H1 (cell line): ENCODE measurements at regions not wholly inside any gene's neighbourhood (a gene's known extent, or its start where the extent isn't known, plus 50 kb on each side); places are given as distances from the start of the nearest gene placed in this dataset.

Source experiments
- CTCF ChIA-PET: fragments of 300-600 bp; sonication (Branson Sonifier 250); formaldehyde crosslinking; loops from one replicate; lab custom pipeline; 2021; ENCODE audit not compliant: partially characterized antibody; lab: Charles Lee
- POLR2A ChIA-PET: fragments of 300-600 bp; sonication (Branson Sonifier 250); formaldehyde crosslinking; loops from one replicate; lab custom pipeline; 2021; ENCODE audit warnings: inconsistent platforms; ENCODE audit not compliant: partially characterized antibody; lab: Charles Lee
- DNase-seq, 2 experiments: peaks; one replicate each; pipeline versions ENCODE4 v3.0.0 to v3.0.0-alpha.2; 2010 to 2022; ENCODE audit warnings: low spot score in 2 of 2, low read depth in 1 of 2, mixed read lengths in 1 of 2
- FAIRE-seq: peaks from 2 replicates; lab custom pipeline; 2011; peaks lifted over from hg19 to GRCh38; lab: Jason Lieb, UNC
- H2AFZ ChIP-seq: 2 replicates; pipeline ENCODE4 v1.8.1; 2012; ENCODE audit warnings: low read length, inconsistent platforms
- H2AK5ac ChIP-seq: 2 replicates; pipeline ENCODE4 v1.6.1; 2013; ENCODE audit warnings: low read depth, low read length
- H2BK120ac ChIP-seq: replicated peaks from 2 replicates; pipeline ENCODE3; 2013; ENCODE audit warnings: low read depth, low read length, inconsistent platforms
- H2BK12ac ChIP-seq: 2 replicates; pipeline ENCODE4 v1.6.1; 2013; ENCODE audit warnings: low read depth, low read length
- H2BK15ac ChIP-seq: 2 replicates; pipeline ENCODE4 v1.6.1; 2013; ENCODE audit warnings: low read length
- H2BK20ac ChIP-seq: 2 replicates; pipeline ENCODE4 v1.6.1; 2013; ENCODE audit warnings: low read length
- H2BK5ac ChIP-seq: 2 replicates; pipeline ENCODE4 v1.6.1; 2013; ENCODE audit warnings: low read depth, low read length
- H3K14ac ChIP-seq: 2 replicates; pipeline ENCODE4 v1.6.1; 2013; ENCODE audit warnings: inconsistent platforms; ENCODE audit not compliant: insufficient read length
- H3K18ac ChIP-seq: 2 replicates; pipeline ENCODE4 v1.6.1; 2013; ENCODE audit warnings: low read length; ENCODE audit errors: extremely low read depth
- H3K23ac ChIP-seq: 2 replicates; pipeline ENCODE4 v1.6.1; 2013; ENCODE audit warnings: inconsistent platforms; ENCODE audit not compliant: insufficient read length
- H3K23me2 ChIP-seq: 2 replicates; pipeline ENCODE4 v1.6.1; 2013; ENCODE audit warnings: low read depth, low read length
- H3K27ac ChIP-seq: 2 replicates; pipeline ENCODE4 v1.6.1; 2011; ENCODE audit warnings: low read depth, low read length, inconsistent platforms
- H3K27me3 ChIP-seq, 4 experiments: replicated peaks in 1 of 4; 1 replicate in 1 of 4; 2 replicates in 3 of 4; pipeline versions ENCODE4 v1.6.1 to v1.8.1; 2011 to 2013; ENCODE audit warnings: low read length in 3 of 4, mild to moderate bottlenecking in 3 of 4, inconsistent platforms in 2 of 4, mixed read lengths in 2 of 4, moderate library complexity in 1 of 4; ENCODE audit not compliant: control insufficient read depth in 3 of 4, insufficient read depth in 3 of 4; ENCODE audit errors: extremely low read depth in 1 of 4
- H3K36me3 ChIP-seq, 4 experiments: 2 replicates each; pipeline versions ENCODE4 v1.6.1 to v1.8.1; 2011 to 2013; ENCODE audit warnings: mild to moderate bottlenecking in 4 of 4, low read length in 3 of 4, moderate library complexity in 2 of 4, control low read depth in 1 of 4, inconsistent platforms in 1 of 4; ENCODE audit not compliant: insufficient read depth in 4 of 4, control insufficient read depth in 2 of 4
- H3K4ac ChIP-seq: replicated peaks from 2 replicates; pipeline ENCODE3; 2013; ENCODE audit warnings: low read length, low read depth, mixed read lengths, inconsistent platforms; ENCODE audit not compliant: insufficient read length
- H3K4me1 ChIP-seq, 4 experiments: replicated peaks in 1 of 4; 1 replicate in 1 of 4; 2 replicates in 3 of 4; pipeline versions ENCODE4 v1.6.1 to v1.8.1; 2011 to 2013; ENCODE audit warnings: low read length in 3 of 4, inconsistent platforms in 2 of 4, mixed read lengths in 1 of 4; ENCODE audit not compliant: insufficient read depth in 4 of 4, control insufficient read depth in 3 of 4
- H3K4me2 ChIP-seq, 2 experiments: 2 replicates each; pipeline versions ENCODE4 v1.6.1 to v1.8.1; 2011 to 2013; ENCODE audit warnings: low read depth in 2 of 2, low read length in 2 of 2, control low read depth in 1 of 2, inconsistent platforms in 1 of 2, mild to moderate bottlenecking in 1 of 2; ENCODE audit not compliant: insufficient read depth in 1 of 2
- H3K4me3 ChIP-seq, 4 experiments: fragments of 200-600, 300-600 bp in 1 of 4; sonication (generic), shearing (Covaris generic), sonication (Bioruptor Twin) in 1 of 4; 2 replicates each; pipeline versions ENCODE4 v1.5.1 to v1.8.1; 2011 to 2016; ENCODE audit warnings: low read length in 4 of 4, low read depth in 3 of 4, control low read depth in 2 of 4, inconsistent platforms in 2 of 4, mild to moderate bottlenecking in 2 of 4, mixed read lengths in 1 of 4, moderate library complexity in 1 of 4; ENCODE audit not compliant: insufficient read depth in 2 of 4; ENCODE audit errors: extremely low read depth in 1 of 4
- H3K56ac ChIP-seq: replicated peaks from 2 replicates; pipeline ENCODE3; 2013; ENCODE audit warnings: low read depth, mild to moderate bottlenecking, mixed read lengths, low read length, inconsistent platforms; ENCODE audit not compliant: insufficient read length
- H3K79me1 ChIP-seq: 2 replicates; pipeline ENCODE4 v1.6.1; 2013; ENCODE audit warnings: low read depth, low read length, control low read depth
- H3K79me2 ChIP-seq, 2 experiments: 2 replicates each; pipeline versions ENCODE4 v1.6.1 to v1.8.1; 2012 to 2013; ENCODE audit warnings: low read length in 2 of 2, mild to moderate bottlenecking in 2 of 2, inconsistent platforms in 1 of 2; ENCODE audit not compliant: insufficient read depth in 2 of 2, control insufficient read depth in 1 of 2
- H3K9ac ChIP-seq, 4 experiments: replicated peaks in 1 of 4; 1 replicate in 1 of 4; 2 replicates in 3 of 4; pipeline versions ENCODE4 v1.6.1 to v1.8.1; 2011 to 2013; ENCODE audit warnings: low read depth in 3 of 4, low read length in 3 of 4, control low read depth in 2 of 4, mild to moderate bottlenecking in 2 of 4, moderate library complexity in 2 of 4, inconsistent platforms in 1 of 4; ENCODE audit errors: extremely low read depth in 1 of 4
- H3K9me3 ChIP-seq, 2 experiments: 2 replicates each; pipeline versions ENCODE4 v1.6.1 to v1.8.1; 2012 to 2013; ENCODE audit warnings: mild to moderate bottlenecking in 2 of 2, moderate library complexity in 2 of 2, control low read depth in 1 of 2, inconsistent platforms in 1 of 2, low read depth in 1 of 2, low read length in 1 of 2, mixed read lengths in 1 of 2; ENCODE audit not compliant: insufficient read depth in 2 of 2
- H4K20me1 ChIP-seq, 2 experiments: replicated peaks in 1 of 2; 2 replicates each; pipeline versions ENCODE3 to v1.8.1; 2011 to 2013; ENCODE audit warnings: inconsistent platforms in 2 of 2, low read length in 2 of 2, mild to moderate bottlenecking in 1 of 2; ENCODE audit not compliant: insufficient read depth in 2 of 2, control insufficient read depth in 1 of 2
- H4K5ac ChIP-seq: 2 replicates; pipeline ENCODE4 v1.6.1; 2013; ENCODE audit warnings: low read length, low read depth, mixed read lengths, inconsistent platforms; ENCODE audit not compliant: insufficient read length
- H4K8ac ChIP-seq: 2 replicates; pipeline ENCODE4 v1.8.0; 2013; ENCODE audit warnings: mild to moderate bottlenecking, moderate library complexity, low read length, inconsistent platforms; ENCODE audit not compliant: insufficient read depth; ENCODE audit errors: extremely low read depth
- H4K91ac ChIP-seq: replicated peaks from 2 replicates; pipeline ENCODE3; 2013; ENCODE audit warnings: low read length, mixed read lengths, inconsistent platforms; ENCODE audit not compliant: insufficient read length
- CREB1 ChIP-seq: IDR thresholded peaks from 2 replicates; pipeline ENCODE4 v1.6.1; 2012; ENCODE audit warnings: inconsistent platforms
- FOSL1 ChIP-seq: IDR thresholded peaks from 2 replicates; pipeline ENCODE4 v1.6.1; 2011; ENCODE audit warnings: mild to moderate bottlenecking, low read depth, low read length, moderate library complexity; ENCODE audit not compliant: insufficient read depth
- MAFK ChIP-seq: IDR thresholded peaks from 2 replicates; pipeline ENCODE4 v1.6.1; 2012; ENCODE audit warnings: low read depth, mild to moderate bottlenecking, improper control_type of control experiment, low read length
- RAD21 ChIP-seq, 2 experiments: IDR thresholded peaks in 1 of 2; conservative IDR thresholded peaks in 1 of 2; 2 replicates each; pipeline ENCODE4 v1.6.1; 2011; ENCODE audit warnings: low read depth in 2 of 2, low read length in 2 of 2, improper control_type of control experiment in 1 of 2, inconsistent platforms in 1 of 2, mild to moderate bottlenecking in 1 of 2, moderate library complexity in 1 of 2
- SUZ12 ChIP-seq: fragments of 200-600 bp; sonication (generic); IDR thresholded peaks from 2 replicates; pipeline ENCODE4 v1.6.1; 2012; ENCODE audit warnings: mild to moderate bottlenecking, inconsistent platforms, low read length, moderate library complexity, mixed read lengths

- Histone ChIP-seq H3K27ac (no peak overlapping the region), H3K79me1 (no peaks in the 10 kb centered on the region), H3K27me3 (no peaks in the 10 kb centered on the region), H3K4me2 (no peak overlapping the region), H2AK5ac (no peak overlapping the region), H3K18ac (no peak overlapping the region), H2AFZ (no peak overlapping the region), H3K4ac (no peak overlapping the region), H2BK5ac (no peak overlapping the region), H3K9me3 (no peaks in the 10 kb centered on the region), H3K9ac (no peak overlapping the region), H2BK120ac (no peak overlapping the region), H2BK12ac (no peak overlapping the region), H4K91ac (no peak overlapping the region), H3K56ac (no peak overlapping the region), H4K8ac (no peak overlapping the region), H3K79me2 (no peaks in the 10 kb centered on the region), H3K4me3 (no peak overlapping the region), H3K36me3 (no peaks in the 10 kb centered on the region), H4K5ac (no peak overlapping the region), H3K23ac (no peak overlapping the region), H3K4me1 (no peaks in the 10 kb centered on the region), H2BK15ac (no peak overlapping the region), H2BK20ac (no peak overlapping the region), H4K20me1 (no peaks in the 10 kb centered on the region), H3K14ac (no peak overlapping the region), H3K23me2 (no peaks in the 10 kb centered on the region)
- no peak for TF ChIP-seq MAFK
- no peak for TF ChIP-seq FOSL1
- TF ChIP-seq RAD21 (IDR thresholded peaks at IDR 0.05 in 1 of 2, conservative IDR thresholded peaks at IDR 0.05 in 1 of 2; ENCODE audit: low read depth in 2 of 2, low read length in 2 of 2) = no peak
- no peak for TF ChIP-seq SUZ12
- no peak for TF ChIP-seq CREB1
- CTCF ChIA-PET = no interaction called here
- DNase-seq (no peak), FAIRE-seq (no peak)
- POLR2A ChIA-PET = no interaction called here
Observed at GRCh38 chr12:29940811-29941210, 157.1 kb upstream of the TMTC1 start.
